ENCODE measurements at regions not wholly inside any gene's neighbourhood (a gene's known extent, or its start where the extent isn't known, plus 50 kb on each side); places are given as distances from the start of the nearest gene placed in this dataset.

DNA sequence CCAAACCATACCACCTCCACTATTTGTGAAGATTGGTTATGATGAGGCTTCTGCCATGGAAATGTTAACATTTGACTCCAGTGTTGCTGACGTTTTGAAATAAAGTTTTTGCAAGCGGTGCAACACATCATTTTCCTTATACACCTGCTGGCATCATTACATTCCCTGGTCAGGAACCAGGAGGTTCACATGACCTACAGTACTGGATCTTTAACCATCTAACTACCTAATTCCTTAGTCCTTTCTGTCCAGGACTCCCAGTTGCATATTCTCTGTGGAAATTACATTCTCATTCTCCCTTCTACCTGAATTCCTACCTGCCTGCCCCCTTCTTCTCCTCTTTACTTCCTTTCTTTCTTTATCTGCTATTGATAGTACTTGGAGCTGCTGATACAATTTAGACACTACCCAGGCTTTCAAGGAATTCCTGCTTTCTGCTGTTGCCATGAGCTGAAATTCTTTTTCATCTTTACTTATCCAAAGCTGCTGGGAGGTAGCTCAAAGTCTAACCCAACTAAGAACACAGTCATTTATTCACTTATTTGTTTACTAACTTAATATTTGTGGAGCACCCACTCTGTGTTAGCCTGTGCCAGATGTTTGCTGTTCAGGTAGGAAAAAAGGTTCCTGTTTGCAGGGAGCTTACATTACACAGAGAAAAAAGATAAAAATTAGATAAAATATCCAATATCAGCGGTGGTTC is 144.2 kb downstream of the EDEM1 start:
- Histone ChIP-seq H3K27ac (no peak overlapping the region), H3K9me3 (no peaks in the 10 kb centered on the region), H3K4me3 (no peak overlapping the region), H3K4me1 (no peaks in the 10 kb centered on the region), H3K36me3 (no peaks in the 10 kb centered on the region), H3K27me3 (no peaks in the 10 kb centered on the region)
- no peak for ATAC-seq
- no peak for DNase-seq
- TF ChIP-seq CTCF (IDR thresholded peaks at IDR 0.05), result no peak
- intact Hi-C loops (cut with DNase I), result no loop called here

GRCh38 chr3:5332270-5332956 is 144.9 kb downstream of the EDEM1 start:
- TF ChIP-seq CTCF (IDR thresholded peaks at IDR 0.05), result no peak

DNA sequence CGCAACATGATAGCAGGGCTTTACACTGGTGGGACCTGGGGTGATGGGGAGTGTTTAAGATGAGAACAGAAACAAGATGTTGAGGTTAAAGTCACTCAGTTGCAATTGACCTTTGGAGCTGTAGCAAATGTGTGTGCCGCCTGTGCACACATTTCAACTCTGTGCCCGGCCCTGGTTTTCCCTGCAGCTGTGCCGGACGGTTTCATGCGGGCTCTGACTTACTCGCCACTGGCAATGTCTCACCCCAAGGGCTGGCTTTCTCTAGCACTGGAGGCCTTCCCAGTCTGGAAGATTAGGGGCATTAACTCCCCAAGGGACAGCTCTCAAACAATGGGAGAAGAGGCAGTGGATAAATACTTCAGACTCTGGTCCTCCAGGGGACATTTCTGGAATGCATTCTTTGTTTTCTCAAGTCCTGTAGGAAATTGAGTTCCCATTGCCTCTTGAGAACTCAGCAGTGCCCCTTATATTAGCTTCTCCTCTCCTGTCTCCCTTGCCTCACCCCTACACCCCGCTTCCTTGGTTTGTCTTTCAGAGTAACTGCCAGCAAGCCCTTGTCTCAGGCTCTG is 152.5 kb downstream of the EDEM1 start:
- intact Hi-C loops (cut with DNase I), result no loop called here
- Histone ChIP-seq H3K4me1 (no peaks in the 10 kb centered on the region), H3K27me3 (no peaks in the 10 kb centered on the region), H3K36me3 (no peaks in the 10 kb centered on the region), H3K27ac (no peak overlapping the region), H3K4me3 (no peak overlapping the region), H3K9me3 (no peaks in the 10 kb centered on the region)
- DNase-seq, result no peak
- no peak for TF ChIP-seq CTCF (IDR thresholded peaks at IDR 0.05)
- ATAC-seq, result no peak

More at GRCh38 chr3:5332270-5332956, 144.9 kb downstream of the EDEM1 start:
- Histone ChIP-seq H3K27ac (no peak overlapping the region), H3K9me3 (no peaks in the 10 kb centered on the region), H3K4me3 (no peak overlapping the region), H3K4me1 (no peaks in the 10 kb centered on the region), H3K27me3 (no peaks in the 10 kb centered on the region), H3K36me3 (no peaks in the 10 kb centered on the region)
- intact Hi-C loops (cut with DNase I), result no loop called here
- no peak for DNase-seq
- ATAC-seq, result no peak

DNA sequence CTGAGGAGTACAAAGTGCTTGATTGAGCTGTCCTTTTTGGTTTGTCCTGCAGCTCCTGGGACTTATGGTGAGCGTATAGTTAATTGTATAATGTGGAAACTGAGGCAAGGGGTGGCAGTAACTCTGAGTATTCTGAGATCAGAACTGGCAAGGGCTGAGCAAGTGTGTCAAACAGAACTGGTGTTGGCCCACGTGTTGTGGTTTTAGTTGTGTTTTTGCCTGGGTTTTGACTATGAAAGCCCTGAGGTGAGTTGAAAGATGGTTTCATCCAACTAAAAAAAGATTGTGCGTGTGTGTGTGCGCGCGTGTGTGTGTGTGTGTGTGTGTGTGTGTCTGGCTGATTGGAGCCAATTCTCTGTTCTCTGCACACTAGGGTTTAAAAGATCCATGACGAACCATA is 154.1 kb downstream of the EDEM1 start:
- no peak for DNase-seq
- ATAC-seq, result no peak
- Histone ChIP-seq H3K27me3 (no peaks in the 10 kb centered on the region), H3K27ac (no peak overlapping the region), H3K36me3 (no peaks in the 10 kb centered on the region), H3K9me3 (no peaks in the 10 kb centered on the region), H3K4me1 (no peaks in the 10 kb centered on the region), H3K4me3 (no peak overlapping the region)
- intact Hi-C loops (cut with DNase I), result no loop called here
- no peak for TF ChIP-seq CTCF (IDR thresholded peaks at IDR 0.05)

GRCh38 chr3:5343459-5343858 is 156.0 kb downstream of the EDEM1 start:
- H3K27me3 ChIP-seq, result no peaks in the 10 kb centered on the region
- H3K36me3 ChIP-seq, result no peaks in the 10 kb centered on the region
- no peak overlapping the region for H3K27ac ChIP-seq
- TF ChIP-seq CTCF (IDR thresholded peaks at IDR 0.05), result no peak
- no peaks in the 10 kb centered on the region for H3K9me3 ChIP-seq
- no peak for DNase-seq
- no peaks in the 10 kb centered on the region for H3K4me1 ChIP-seq
- intact Hi-C loops (cut with DNase I), result no loop called here
- H3K4me3 ChIP-seq, result no peak overlapping the region
- ATAC-seq, result no peak
